ENCODE measurements at regions not wholly inside any gene's neighbourhood (a gene's known extent, or its start where the extent isn't known, plus 50 kb on each side); places are given as distances from the start of the nearest gene placed in this dataset.

DNA sequence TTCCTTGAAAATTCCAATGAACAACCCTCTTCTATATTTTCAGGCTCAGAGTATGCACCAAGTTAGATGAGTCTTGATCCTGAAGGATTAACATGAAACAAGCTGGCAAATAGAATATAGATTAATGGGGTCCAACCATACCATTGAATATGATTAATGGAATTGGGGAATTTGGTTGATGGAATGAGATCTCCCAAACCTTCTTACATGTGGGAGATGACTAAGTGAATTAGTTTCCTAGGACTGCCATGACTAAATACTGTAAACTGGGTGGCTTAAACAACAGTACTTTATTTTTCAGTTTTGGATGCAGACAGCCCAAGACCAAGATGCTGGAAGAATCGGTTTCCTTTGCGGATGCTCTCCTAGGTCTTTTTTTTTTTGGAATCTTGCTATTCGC, 347.0 kb downstream of the QKI start:
- TF ChIP-seq CTCF (IDR thresholded peaks at IDR 0.05; ENCODE audit: poor library complexity) = no peak
- no peak for TF ChIP-seq EZH2 (IDR thresholded peaks at IDR 0.05; ENCODE audit: borderline replicate concordance)
